C4-2B (cell line): ENCODE measurements at regions not wholly inside any gene's neighbourhood (a gene's known extent, or its start where the extent isn't known, plus 50 kb on each side); places are given as distances from the start of the nearest gene placed in this dataset.

Experiments used
- CTCF ChIP-seq: fragments of 450-650 bp; conservative IDR thresholded peaks from 2 replicates; pipeline ENCODE4 v1.5.1; 2017; ENCODE audit warnings: mild to moderate bottlenecking
- ZFX ChIP-seq: fragments of 450-650 bp; IDR thresholded peaks from 2 replicates; pipeline ENCODE4 v1.6.1; 2017

- TF ChIP-seq CTCF (no peak), ZFX (no peak)
These were observed 790.4 kb upstream of the GALNTL6 start for GRCh38 chr4:171022824-171023230.
